DND-41 (cell line): ENCODE measurements at regions not wholly inside any gene's neighbourhood (a gene's known extent, or its start where the extent isn't known, plus 50 kb on each side); places are given as distances from the start of the nearest gene placed in this dataset.

Experiments used
- ATAC-seq: fragments of 200-7000 bp; cut with Tn5 transposase; 3 replicates; pipeline ENCODE4 v1.9.1; 2021; ENCODE audit warnings: low read depth; ENCODE audit not compliant: insufficient read depth
- DNase-seq: peaks from one replicate; pipeline ENCODE4 v3.0.0-alpha.2; 2020
- H2AFZ ChIP-seq: 2 replicates; pipeline ENCODE4 v1.6.0; 2012; ENCODE audit warnings: low read depth, low read length
- H3K27ac ChIP-seq: 2 replicates; pipeline ENCODE4 v1.5.1; 2012; ENCODE audit warnings: low read length, inconsistent platforms
- H3K27me3 ChIP-seq: fragments of 200-600 bp; sonication (generic); 2 replicates; pipeline ENCODE4 v1.6.0; 2012; ENCODE audit warnings: low read length, mild to moderate bottlenecking, inconsistent platforms; ENCODE audit not compliant: insufficient read depth, poor library complexity
- H3K36me3 ChIP-seq: 2 replicates; pipeline ENCODE4 v1.5.1; 2012; ENCODE audit warnings: low read length, inconsistent platforms; ENCODE audit not compliant: insufficient read depth
- H3K4me1 ChIP-seq: 2 replicates; pipeline ENCODE4 v1.5.1; 2012; ENCODE audit warnings: mild to moderate bottlenecking, low read length; ENCODE audit not compliant: insufficient read depth
- H3K4me2 ChIP-seq: 2 replicates; pipeline ENCODE4 v1.6.0; 2012; ENCODE audit warnings: mild to moderate bottlenecking, moderate library complexity, low read length, inconsistent platforms; ENCODE audit not compliant: insufficient read depth
- H3K4me3 ChIP-seq, 2 experiments: fragments of 200-600 bp in 1 of 2; shearing (Covaris generic) in 1 of 2; 2 replicates each; pipeline ENCODE4 v1.5.1; 2012 to 2016; ENCODE audit warnings: inconsistent platforms in 2 of 2, low read length in 2 of 2, mild to moderate bottlenecking in 2 of 2, low read depth in 1 of 2, moderate library complexity in 1 of 2
- H3K79me2 ChIP-seq: 2 replicates; pipeline ENCODE4 v1.6.0; 2012; ENCODE audit warnings: low read length, inconsistent platforms; ENCODE audit not compliant: insufficient read depth
- H3K9ac ChIP-seq: 2 replicates; pipeline ENCODE4 v1.6.0; 2012; ENCODE audit warnings: low read depth, mild to moderate bottlenecking, inconsistent platforms, low read length, moderate library complexity
- H3K9me3 ChIP-seq: 2 replicates; pipeline ENCODE4 v1.5.1; 2012; ENCODE audit warnings: low read length, moderate library complexity, mild to moderate bottlenecking, inconsistent platforms; ENCODE audit not compliant: insufficient read depth, severe bottlenecking
- H4K20me1 ChIP-seq: 2 replicates; pipeline ENCODE4 v1.6.0; 2012; ENCODE audit warnings: low read length; ENCODE audit not compliant: insufficient read depth
- EZH2 ChIP-seq: IDR thresholded peaks from 3 replicates; pipeline ENCODE4 v1.6.1; 2012; ENCODE audit warnings: borderline replicate concordance, low read depth, mild to moderate bottlenecking, moderate library complexity, low read length, inconsistent platforms; ENCODE audit not compliant: severe bottlenecking
- TF ChIP-seq, protein P1 (sequence below): IDR thresholded peaks from 2 replicates; pipeline ENCODE4 v1.5.1; 2012; ENCODE audit warnings: borderline replicate concordance, low read length, moderate library complexity, mild to moderate bottlenecking; ENCODE audit not compliant: poor library complexity, severe bottlenecking; ENCODE audit errors: extremely low read depth

DNA sequence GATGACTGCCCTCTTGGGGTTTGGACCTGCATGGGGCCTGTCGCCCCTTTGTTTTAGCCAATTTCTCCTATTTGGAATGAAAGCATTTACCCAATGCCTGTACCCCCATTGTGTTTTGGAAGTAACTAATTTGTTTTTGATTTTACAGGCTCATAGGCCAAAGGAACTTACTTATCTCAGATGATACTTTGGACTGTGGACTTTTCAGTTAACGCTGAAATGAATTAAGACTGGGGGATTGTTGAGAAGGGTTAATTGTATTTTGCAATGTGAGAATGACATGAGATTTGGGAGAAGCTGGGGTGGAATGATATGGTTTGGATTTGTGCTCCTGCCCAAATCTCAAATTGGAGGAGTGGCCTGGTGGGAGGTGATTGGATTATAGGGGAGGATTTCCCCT lies 185.8 kb upstream of the PHYHIPL start:
- TF ChIP-seq EZH2, result no peak
- TF ChIP-seq, protein P1, sequence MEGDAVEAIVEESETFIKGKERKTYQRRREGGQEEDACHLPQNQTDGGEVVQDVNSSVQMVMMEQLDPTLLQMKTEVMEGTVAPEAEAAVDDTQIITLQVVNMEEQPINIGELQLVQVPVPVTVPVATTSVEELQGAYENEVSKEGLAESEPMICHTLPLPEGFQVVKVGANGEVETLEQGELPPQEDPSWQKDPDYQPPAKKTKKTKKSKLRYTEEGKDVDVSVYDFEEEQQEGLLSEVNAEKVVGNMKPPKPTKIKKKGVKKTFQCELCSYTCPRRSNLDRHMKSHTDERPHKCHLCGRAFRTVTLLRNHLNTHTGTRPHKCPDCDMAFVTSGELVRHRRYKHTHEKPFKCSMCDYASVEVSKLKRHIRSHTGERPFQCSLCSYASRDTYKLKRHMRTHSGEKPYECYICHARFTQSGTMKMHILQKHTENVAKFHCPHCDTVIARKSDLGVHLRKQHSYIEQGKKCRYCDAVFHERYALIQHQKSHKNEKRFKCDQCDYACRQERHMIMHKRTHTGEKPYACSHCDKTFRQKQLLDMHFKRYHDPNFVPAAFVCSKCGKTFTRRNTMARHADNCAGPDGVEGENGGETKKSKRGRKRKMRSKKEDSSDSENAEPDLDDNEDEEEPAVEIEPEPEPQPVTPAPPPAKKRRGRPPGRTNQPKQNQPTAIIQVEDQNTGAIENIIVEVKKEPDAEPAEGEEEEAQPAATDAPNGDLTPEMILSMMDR, result no peak
- Histone ChIP-seq H3K27me3 (no peaks in the 10 kb centered on the region), H3K9ac (no peak overlapping the region), H3K36me3 (no peaks in the 10 kb centered on the region), H4K20me1 (no peaks in the 10 kb centered on the region), H2AFZ (no peak overlapping the region), H3K9me3 (no peaks in the 10 kb centered on the region), H3K79me2 (no peaks in the 10 kb centered on the region), H3K27ac (no peak overlapping the region), H3K4me3 (no peak overlapping the region), H3K4me1 (no peaks in the 10 kb centered on the region), H3K4me2 (no peak overlapping the region)
- ATAC-seq, result no peak
- no peak for DNase-seq

DNA sequence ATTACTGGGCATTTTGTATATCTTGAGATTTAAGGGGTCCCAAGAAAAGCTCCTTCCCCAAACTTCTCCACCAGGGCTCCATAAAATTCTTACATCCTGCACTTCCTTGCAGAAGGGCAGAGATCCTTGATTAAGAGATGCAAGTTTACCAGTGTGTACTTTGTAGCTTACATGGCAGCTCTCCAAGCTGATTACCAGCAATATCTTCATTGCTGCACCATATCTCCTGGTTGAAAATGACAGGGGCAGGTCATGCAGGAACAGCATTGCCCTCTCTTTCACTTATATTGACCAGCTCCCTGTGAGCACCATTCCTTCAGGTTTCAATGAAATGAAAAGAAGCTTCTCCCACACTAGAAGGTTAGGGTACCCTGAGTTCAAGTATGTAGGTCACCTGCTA lies 184.6 kb upstream of the PHYHIPL start:
- Histone ChIP-seq H4K20me1 (no peaks in the 10 kb centered on the region), H3K27me3 (no peaks in the 10 kb centered on the region), H3K9ac (no peak overlapping the region), H3K9me3 (no peaks in the 10 kb centered on the region), H3K4me1 (no peaks in the 10 kb centered on the region), H3K4me2 (no peak overlapping the region), H3K4me3 (no peak overlapping the region), H2AFZ (no peak overlapping the region), H3K36me3 (no peaks in the 10 kb centered on the region), H3K79me2 (no peaks in the 10 kb centered on the region), H3K27ac (no peak overlapping the region)
- TF ChIP-seq, protein P1, result no peak
- TF ChIP-seq EZH2, result no peak
- ATAC-seq (no peak), DNase-seq (no peak)

DNA sequence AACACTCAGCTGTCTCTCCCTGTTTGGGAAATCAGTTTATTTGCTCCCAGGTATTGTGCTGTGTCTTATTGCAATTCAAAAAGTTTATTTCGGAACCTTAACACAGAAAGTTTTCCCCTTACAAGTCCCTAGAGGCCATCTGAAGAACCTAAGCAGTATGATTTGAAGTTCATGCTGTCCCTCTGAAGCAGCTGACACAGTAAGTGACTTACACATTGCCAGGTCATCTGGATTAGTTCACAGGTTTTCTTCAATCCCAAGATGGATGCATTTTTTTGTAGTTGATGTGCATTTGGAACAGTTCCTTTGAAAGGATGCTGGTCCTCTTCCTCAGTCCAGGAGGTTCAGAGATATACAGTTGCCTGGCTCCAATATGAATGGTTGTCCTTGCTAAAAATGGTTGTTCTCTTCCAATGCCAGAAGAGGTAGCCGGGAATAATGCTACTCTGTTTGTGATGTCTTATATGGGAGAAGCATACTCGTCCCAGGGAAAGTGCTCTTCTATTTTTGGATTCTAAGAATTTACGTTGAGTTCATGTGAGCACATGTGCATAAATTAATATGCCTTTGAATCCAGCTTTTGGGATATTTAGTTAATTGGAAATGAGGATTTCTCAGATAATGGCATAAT lies 183.5 kb upstream of the PHYHIPL start:
- Histone ChIP-seq H3K4me3 (no peak overlapping the region), H3K4me2 (no peak overlapping the region), H3K27me3 (no peaks in the 10 kb centered on the region), H3K36me3 (no peaks in the 10 kb centered on the region), H3K79me2 (no peaks in the 10 kb centered on the region), H2AFZ (no peak overlapping the region), H4K20me1 (no peaks in the 10 kb centered on the region), H3K27ac (no peak overlapping the region), H3K9me3 (no peaks in the 10 kb centered on the region), H3K4me1 (no peaks in the 10 kb centered on the region), H3K9ac (no peak overlapping the region)
- TF ChIP-seq EZH2, result no peak
- ATAC-seq, result no peak
- no peak for DNase-seq

DNA sequence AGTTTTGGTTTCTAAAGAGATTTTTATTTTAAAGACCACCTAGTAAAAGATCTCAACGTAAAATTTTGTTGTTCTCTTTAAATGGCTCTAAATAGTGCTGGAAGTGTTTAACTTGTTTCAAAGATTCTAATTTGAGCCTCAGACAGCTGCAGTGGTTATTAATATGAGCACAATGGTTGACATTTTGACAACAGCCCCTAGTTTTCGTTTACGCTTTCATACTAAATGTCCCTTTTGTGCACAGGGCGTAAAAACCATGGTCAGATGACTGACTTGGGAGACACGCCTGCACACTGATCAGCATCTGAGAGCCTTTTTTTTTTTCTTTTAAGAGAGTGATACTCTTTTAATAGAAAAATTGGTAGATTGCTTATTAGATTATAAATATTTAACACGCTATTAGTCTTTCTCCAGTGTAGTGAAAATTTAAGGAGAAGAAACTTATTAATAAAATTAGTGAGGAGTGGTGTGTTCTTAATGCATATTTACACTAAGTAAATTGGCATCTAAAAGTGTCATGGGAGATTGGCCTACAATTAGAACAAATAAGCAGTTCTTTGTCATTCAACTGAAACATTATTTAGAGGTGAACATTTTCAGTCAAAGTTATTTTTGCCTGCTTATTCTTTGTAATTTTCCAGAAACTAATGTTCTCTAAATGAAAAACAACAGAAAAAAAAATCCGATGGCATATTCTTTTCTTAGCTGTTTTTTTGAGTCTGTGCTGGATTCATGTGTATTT lies 182.8 kb upstream of the PHYHIPL start:
- no peaks in the 10 kb centered on the region for H3K4me1 ChIP-seq
- H3K4me2 ChIP-seq, result no peak overlapping the region

More for the DNA sequence above, 182.8 kb upstream of the PHYHIPL start:
- no peaks in the 10 kb centered on the region for H3K79me2 ChIP-seq
- no peak overlapping the region for H3K27ac ChIP-seq
- H3K9ac ChIP-seq, result no peak overlapping the region
- H3K9me3 ChIP-seq, result no peaks in the 10 kb centered on the region
- TF ChIP-seq EZH2, result no peak
- TF ChIP-seq, protein P1, result no peak
- no peak for ATAC-seq
- H3K4me3 ChIP-seq, result no peak overlapping the region
- no peaks in the 10 kb centered on the region for H4K20me1 ChIP-seq
- no peak for DNase-seq
- H3K27me3 ChIP-seq, result no peaks in the 10 kb centered on the region
- no peak overlapping the region for H2AFZ ChIP-seq
- H3K36me3 ChIP-seq, result no peaks in the 10 kb centered on the region
